Stimulated activated naive B cell treated with anti-CD40 and anti-IgM and Interleukin-4, amounts not matched to agents 10 μg/mL and 1 μg/mL and 100 μg/mL, for 72 hours (primary cell): ENCODE measurements at regions not wholly inside any gene's neighbourhood (a gene's known extent, or its start where the extent isn't known, plus 50 kb on each side); places are given as distances from the start of the nearest gene placed in this dataset.

Source experiments
- ATAC-seq, 2 donors: fragments of 150-1000 bp; cut with Tn5 transposase; replicated peaks; 2 replicates each; pipeline ENCODE4 v1.10.0; 2021; ENCODE audit warnings: moderate library complexity in 1 of 2
- DNase-seq: peaks from one replicate; pipeline ENCODE4 v3.0.0; 2021
- H3K27ac Mint-ChIP-seq: one replicate; pipeline ENCODE4 v1.8.0; 2022; ENCODE audit warnings: mild to moderate bottlenecking, mixed read lengths
- H3K27me3 Mint-ChIP-seq, 2 donors: one replicate each; pipeline ENCODE4 v1.8.0; 2022; ENCODE audit warnings: mixed read lengths in 2 of 2
- H3K36me3 Mint-ChIP-seq, 2 donors: one replicate each; pipeline ENCODE4 v1.8.0; 2022; ENCODE audit warnings: mixed read lengths in 2 of 2, mild to moderate bottlenecking in 1 of 2
- H3K4me1 Mint-ChIP-seq, 2 donors: one replicate each; pipeline ENCODE4 v1.8.0; 2022; ENCODE audit warnings: mixed read lengths in 2 of 2, mild to moderate bottlenecking in 1 of 2
- H3K4me3 Mint-ChIP-seq, 2 donors: one replicate each; pipeline ENCODE4 v1.8.0; 2022; ENCODE audit warnings: mild to moderate bottlenecking in 2 of 2, mixed read lengths in 2 of 2, moderate library complexity in 1 of 2
- H3K9me3 Mint-ChIP-seq, 2 donors: one replicate each; pipeline ENCODE4 v1.8.0; 2022; ENCODE audit warnings: mixed read lengths in 2 of 2, mild to moderate bottlenecking in 1 of 2

DNA sequence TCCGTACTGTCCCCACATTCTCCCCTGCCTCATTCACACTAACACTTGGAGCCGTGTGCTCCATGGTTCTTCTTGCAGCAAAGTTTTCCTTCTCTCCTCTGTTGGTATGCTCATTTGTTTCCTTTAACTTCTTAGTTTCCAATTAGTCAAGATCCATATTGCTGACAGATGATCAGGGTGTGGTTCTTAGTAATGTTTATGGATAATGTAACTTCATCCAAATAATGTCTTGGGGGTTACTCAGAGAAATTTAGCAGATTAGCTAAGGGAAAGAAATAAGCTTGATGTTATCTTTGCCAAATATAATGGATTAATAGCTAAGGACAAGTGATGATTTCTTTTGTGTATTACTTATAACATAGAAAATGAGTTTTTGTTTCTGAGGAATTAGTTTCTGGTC, 174.4 kb downstream of the NUFIP1 start:
- H3K4me3 Mint-ChIP-seq: no peak overlapping the region
- H3K4me1 Mint-ChIP-seq: peaks cover 8 to 10% of the 10 kb centered on the region in 2 donors
- no peak overlapping the region for H3K27ac Mint-ChIP-seq
- no peak for DNase-seq
- H3K36me3 Mint-ChIP-seq: no peaks in the 10 kb centered on the region
- H3K9me3 Mint-ChIP-seq: peaks cover 0 to 2% of the 10 kb centered on the region in 2 donors
- H3K27me3 Mint-ChIP-seq: peaks cover 6 to 7% of the 10 kb centered on the region in 2 donors
- no peak for ATAC-seq

GRCh38 chr13:44814161-44814560, 175.1 kb downstream of the NUFIP1 start:
- Mint-ChIP-seq H3K27me3 (peaks cover 6 to 7% of the 10 kb centered on the region in 2 donors), H3K36me3 (no peaks in the 10 kb centered on the region), H3K27ac (no peak overlapping the region), H3K4me3 (no peak overlapping the region), H3K9me3 (no peaks in the 10 kb centered on the region), H3K4me1 (peaks cover 5 to 6% of the 10 kb centered on the region in 2 donors)
- no peak for DNase-seq
- no peak for ATAC-seq

DNA sequence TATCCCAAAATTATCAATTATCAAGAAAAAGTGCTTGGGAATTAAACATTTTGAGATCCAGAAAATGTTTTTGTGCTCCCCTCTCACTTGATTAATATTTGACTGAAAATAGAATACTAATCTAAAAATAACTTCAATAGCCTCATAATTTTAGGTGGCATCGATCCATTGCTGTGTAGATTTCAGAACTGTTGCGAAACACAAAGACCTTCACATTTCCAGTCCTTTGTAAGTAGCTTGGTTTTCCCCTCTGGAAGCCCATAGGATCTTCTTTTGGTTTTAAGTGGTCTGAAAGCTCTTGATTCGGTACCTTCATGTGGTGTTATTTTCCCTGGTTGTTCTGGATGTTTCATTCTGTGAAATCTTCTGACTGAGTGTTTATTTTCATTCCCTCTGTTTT, 176.5 kb downstream of the NUFIP1 start:
- Mint-ChIP-seq H3K9me3 (no peaks in the 10 kb centered on the region), H3K4me1 (no peaks in the 10 kb centered on the region), H3K27me3 (peaks cover 4 to 5% of the 10 kb centered on the region in 2 donors), H3K4me3 (no peak overlapping the region), H3K27ac (no peak overlapping the region), H3K36me3 (no peaks in the 10 kb centered on the region)
- no peak for ATAC-seq
- no peak for DNase-seq

GRCh38 chr13:44810061-44810840, 179.0 kb downstream of the NUFIP1 start:
- no peaks in the 10 kb centered on the region for H3K9me3 Mint-ChIP-seq
- ATAC-seq (no peak), DNase-seq (no peak)
- no peaks in the 10 kb centered on the region for H3K4me1 Mint-ChIP-seq
- no peaks in the 10 kb centered on the region for H3K36me3 Mint-ChIP-seq
- no peak overlapping the region for H3K27ac Mint-ChIP-seq
- H3K4me3 Mint-ChIP-seq: no peak overlapping the region
- peaks cover 0 to under 1% of the 10 kb centered on the region in 2 donors for H3K27me3 Mint-ChIP-seq

- ATAC-seq: no peak
- Mint-ChIP-seq H3K4me1 (no peaks in the 10 kb centered on the region), H3K9me3 (no peaks in the 10 kb centered on the region), H3K27ac (no peak overlapping the region), H3K4me3 (no peak overlapping the region), H3K27me3 (peaks cover 0 to 5% of the 10 kb centered on the region in 2 donors), H3K36me3 (no peaks in the 10 kb centered on the region)
- no peak for DNase-seq
These were observed 180.1 kb downstream of the NUFIP1 start for GRCh38 chr13:44809190-44809589.

DNA sequence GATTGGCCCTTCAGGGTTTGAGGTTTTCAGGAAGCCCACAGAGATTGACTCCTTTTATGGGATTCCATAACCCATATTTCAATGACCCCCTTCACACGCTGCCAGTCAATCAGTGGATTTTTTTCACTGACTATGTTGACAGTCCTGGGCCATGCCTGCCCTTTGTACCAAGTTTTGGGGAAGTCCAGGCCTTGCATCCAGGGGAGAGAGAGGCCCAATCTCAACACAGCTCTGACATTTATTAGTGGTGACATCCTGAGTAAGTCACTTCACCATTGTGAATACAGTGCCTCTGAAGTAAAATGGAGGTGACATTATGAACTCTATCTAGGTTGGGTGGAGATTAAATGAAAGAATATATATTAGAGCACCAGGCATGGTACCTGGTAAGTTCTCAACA, 181.1 kb downstream of the NUFIP1 start:
- peak in 1 of 2 donors; percentile 41 for ATAC-seq
- H3K4me3 Mint-ChIP-seq: no peak overlapping the region
- peaks cover 0 to 5% of the 10 kb centered on the region in 2 donors for H3K27me3 Mint-ChIP-seq
- H3K27ac Mint-ChIP-seq: no peak overlapping the region
- H3K4me1 Mint-ChIP-seq: no peaks in the 10 kb centered on the region
- no peak for DNase-seq
- no peaks in the 10 kb centered on the region for H3K36me3 Mint-ChIP-seq
- H3K9me3 Mint-ChIP-seq: no peaks in the 10 kb centered on the region

GRCh38 chr13:44807449-44808034, 181.7 kb downstream of the NUFIP1 start:
- no peaks in the 10 kb centered on the region for H3K36me3 Mint-ChIP-seq
- peaks cover 0 to 5% of the 10 kb centered on the region in 2 donors for H3K27me3 Mint-ChIP-seq
- no peak overlapping the region for H3K27ac Mint-ChIP-seq
- no peaks in the 10 kb centered on the region for H3K9me3 Mint-ChIP-seq
- no peaks in the 10 kb centered on the region for H3K4me1 Mint-ChIP-seq
- no peak for DNase-seq
- no peak overlapping the region for H3K4me3 Mint-ChIP-seq
- ATAC-seq: no peak

DNA sequence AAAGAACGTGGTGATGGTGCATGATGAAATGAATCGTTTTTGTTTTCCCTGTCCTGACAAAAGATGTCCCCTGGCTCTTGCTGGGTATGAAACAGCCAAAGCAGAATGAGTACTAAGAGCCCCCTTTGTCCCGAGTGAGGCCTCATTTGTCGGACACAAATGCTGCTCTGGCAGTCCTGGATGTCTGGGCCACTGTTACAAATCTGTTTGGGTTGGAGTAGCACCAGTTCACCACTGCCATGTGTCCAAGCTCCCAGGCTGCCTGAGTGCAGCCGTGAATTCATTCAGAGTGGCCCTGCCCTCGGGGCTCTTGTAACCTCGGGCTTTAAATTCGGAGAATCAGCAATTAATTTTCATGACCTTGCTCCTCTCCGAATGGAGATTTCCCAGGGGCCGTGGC, 182.4 kb downstream of the NUFIP1 start:
- DNase-seq: no peak
- Mint-ChIP-seq H3K36me3 (no peaks in the 10 kb centered on the region), H3K27ac (no peak overlapping the region), H3K27me3 (peaks cover 0 to 5% of the 10 kb centered on the region in 2 donors), H3K4me1 (no peaks in the 10 kb centered on the region), H3K9me3 (no peaks in the 10 kb centered on the region), H3K4me3 (no peak overlapping the region)
- no peak for ATAC-seq

DNA sequence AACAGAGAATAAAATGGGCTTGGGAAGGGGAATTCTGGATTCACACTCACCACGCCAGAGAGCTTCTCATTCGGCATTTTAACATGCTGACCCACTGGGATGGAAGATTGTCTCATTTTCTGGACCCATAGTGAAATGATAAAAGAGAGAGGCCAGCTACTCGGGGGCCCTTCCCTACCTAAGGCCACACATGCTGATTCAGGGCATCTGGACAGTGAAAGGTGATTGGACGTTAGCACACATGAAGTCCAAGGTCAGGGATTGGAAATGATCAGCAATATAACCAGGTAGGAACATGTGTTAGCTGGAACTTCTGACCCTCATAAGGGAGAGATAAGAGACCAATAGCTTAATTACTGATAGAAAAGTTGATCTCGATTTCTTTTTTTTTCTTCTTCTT, 183.7 kb downstream of the NUFIP1 start:
- Mint-ChIP-seq H3K4me3 (no peak overlapping the region), H3K9me3 (no peaks in the 10 kb centered on the region), H3K36me3 (no peaks in the 10 kb centered on the region), H3K27me3 (peaks cover 0 to 5% of the 10 kb centered on the region in 2 donors), H3K4me1 (no peaks in the 10 kb centered on the region), H3K27ac (no peak overlapping the region)
- ATAC-seq: no peak
- no peak for DNase-seq

- H3K36me3 Mint-ChIP-seq: no peaks in the 10 kb centered on the region
- H3K27me3 Mint-ChIP-seq: peaks cover 0 to 5% of the 10 kb centered on the region in 2 donors
- DNase-seq (no peak), ATAC-seq (no peak)
- no peaks in the 10 kb centered on the region for H3K4me1 Mint-ChIP-seq
- no peak overlapping the region for H3K27ac Mint-ChIP-seq
- H3K4me3 Mint-ChIP-seq: no peak overlapping the region
- H3K9me3 Mint-ChIP-seq: peaks cover 0 to 1% of the 10 kb centered on the region in 2 donors
These were observed 185.9 kb downstream of the NUFIP1 start for GRCh38 chr13:44803390-44803789.

DNA sequence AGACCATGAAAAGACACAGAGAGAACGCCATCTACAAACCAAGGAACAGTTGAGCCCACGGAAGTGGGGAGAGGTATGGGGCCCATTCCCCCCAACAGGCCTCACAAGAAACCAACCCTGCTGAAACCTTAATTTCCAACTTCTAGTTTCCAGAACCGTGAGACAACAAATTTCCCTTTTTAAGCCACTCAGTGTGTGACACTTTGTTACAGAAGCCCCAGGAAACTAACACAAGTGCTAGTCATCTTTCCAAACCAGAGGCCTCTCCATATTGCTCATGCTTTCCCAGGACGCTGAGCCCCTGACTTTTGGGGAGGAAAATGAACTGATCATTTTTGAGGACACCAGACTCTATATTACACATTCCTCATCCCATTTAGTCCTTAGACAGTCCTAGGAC, 186.8 kb downstream of the NUFIP1 start:
- no peak overlapping the region for H3K27ac Mint-ChIP-seq
- no peaks in the 10 kb centered on the region for H3K36me3 Mint-ChIP-seq
- DNase-seq (no peak), ATAC-seq (no peak)
- no peak overlapping the region for H3K4me3 Mint-ChIP-seq
- peaks cover 0 to 5% of the 10 kb centered on the region in 2 donors for H3K27me3 Mint-ChIP-seq
- H3K9me3 Mint-ChIP-seq: peaks cover 0 to 1% of the 10 kb centered on the region in 2 donors
- no peaks in the 10 kb centered on the region for H3K4me1 Mint-ChIP-seq

GRCh38 chr13:44801990-44802389, 187.3 kb downstream of the NUFIP1 start:
- ATAC-seq (no peak), DNase-seq (no peak)
- H3K4me1 Mint-ChIP-seq: no peaks in the 10 kb centered on the region
- peaks cover 0 to 1% of the 10 kb centered on the region in 2 donors for H3K9me3 Mint-ChIP-seq
- no peak overlapping the region for H3K27ac Mint-ChIP-seq
- no peak overlapping the region for H3K4me3 Mint-ChIP-seq
- no peaks in the 10 kb centered on the region for H3K36me3 Mint-ChIP-seq
- H3K27me3 Mint-ChIP-seq: peaks cover 0 to 5% of the 10 kb centered on the region in 2 donors

DNA sequence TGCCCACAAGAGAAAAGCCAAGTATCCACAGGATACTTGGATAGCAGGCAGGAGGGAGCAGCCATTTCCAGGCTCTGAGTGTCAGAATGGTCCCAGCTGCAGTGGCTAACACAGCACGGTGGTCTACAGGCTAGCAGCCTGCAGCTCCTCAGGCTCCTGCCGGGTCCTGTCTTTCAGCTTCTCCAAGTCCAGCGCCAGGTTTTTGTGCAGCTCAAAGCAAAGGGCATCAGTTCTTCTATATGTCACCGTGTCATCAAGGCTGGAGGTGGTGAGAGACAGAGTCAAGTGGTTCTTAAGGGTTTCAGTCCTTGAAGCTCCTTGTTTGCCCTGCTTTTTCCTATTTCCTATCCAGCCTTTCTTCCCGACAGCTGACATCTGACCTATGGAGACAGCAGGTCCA, 188.6 kb downstream of the NUFIP1 start:
- Mint-ChIP-seq H3K36me3 (no peaks in the 10 kb centered on the region), H3K27ac (no peak overlapping the region), H3K9me3 (peaks cover 0 to 1% of the 10 kb centered on the region in 2 donors), H3K4me1 (no peaks in the 10 kb centered on the region), H3K4me3 (no peak overlapping the region), H3K27me3 (peaks cover 0 to 5% of the 10 kb centered on the region in 2 donors)
- no peak for DNase-seq
- no peak for ATAC-seq

- no peak overlapping the region for H3K4me3 Mint-ChIP-seq
- H3K27ac Mint-ChIP-seq: no peak overlapping the region
- no peaks in the 10 kb centered on the region for H3K36me3 Mint-ChIP-seq
- H3K27me3 Mint-ChIP-seq: no peaks in the 10 kb centered on the region
- DNase-seq: no peak
- H3K9me3 Mint-ChIP-seq: peaks cover 0 to 4% of the 10 kb centered on the region in 2 donors
- ATAC-seq: no peak
- no peaks in the 10 kb centered on the region for H3K4me1 Mint-ChIP-seq
These were observed 191.6 kb downstream of the NUFIP1 start for GRCh38 chr13:44797685-44798084.
